Naive B cell (primary cell): ENCODE measurements at regions not wholly inside any gene's neighbourhood (a gene's known extent, or its start where the extent isn't known, plus 50 kb on each side); places are given as distances from the start of the nearest gene placed in this dataset.

Experiments used
- ATAC-seq, 2 donors: fragments of 150-1000 bp; cut with Tn5 transposase; 2 replicates each; pipeline ENCODE4 v1.10.0; 2021; ENCODE audit warnings: low read depth in 2 of 2, mild to moderate bottlenecking in 2 of 2, moderate library complexity in 2 of 2
- DNase-seq: peaks from one replicate; pipeline ENCODE4 v3.0.0; 2022
- H3K27ac Mint-ChIP-seq, 6 donors: one replicate each; pipeline ENCODE4 v1.8.0; 2020 to 2022; ENCODE audit warnings: mild to moderate bottlenecking in 6 of 6, mixed read lengths in 6 of 6, moderate library complexity in 5 of 6, inconsistent platforms in 2 of 6
- H3K27me3 Mint-ChIP-seq, 3 donors: one replicate each; pipeline ENCODE4 v1.8.0; 2021 to 2022; ENCODE audit warnings: mixed read lengths in 3 of 3, mild to moderate bottlenecking in 1 of 3
- H3K36me3 Mint-ChIP-seq, 2 donors: one replicate each; pipeline ENCODE4 v1.8.0; 2020 to 2022; ENCODE audit warnings: mixed read lengths in 2 of 2, inconsistent platforms in 1 of 2, mild to moderate bottlenecking in 1 of 2
- H3K4me1 Mint-ChIP-seq, 3 donors: one replicate each; pipeline ENCODE4 v1.8.0; 2020 to 2022; ENCODE audit warnings: mixed read lengths in 3 of 3, inconsistent platforms in 1 of 3, mild to moderate bottlenecking in 1 of 3, moderate library complexity in 1 of 3
- H3K4me3 Mint-ChIP-seq, 8 donors: one replicate each; pipeline ENCODE4 v1.8.0; 2020 to 2022; ENCODE audit warnings: mild to moderate bottlenecking in 8 of 8, mixed read lengths in 8 of 8, moderate library complexity in 8 of 8, inconsistent platforms in 2 of 8
- H3K9me3 Mint-ChIP-seq, 7 donors: one replicate each; pipeline ENCODE4 v1.8.0; 2020 to 2022; ENCODE audit warnings: mixed read lengths in 7 of 7, mild to moderate bottlenecking in 5 of 7, inconsistent platforms in 2 of 7, moderate library complexity in 1 of 7

GRCh38 chr4:67160394-67160793 is 384.9 kb downstream of the CENPC start:
- Mint-ChIP-seq H3K27me3 (peaks cover 0 to 4% (median 0%) of the 10 kb centered on the region in 3 donors), H3K9me3 (peaks cover 0 to 2% (median 0%) of the 10 kb centered on the region in 7 donors), H3K4me3 (no peak overlapping the region), H3K4me1 (no peaks in the 10 kb centered on the region), H3K27ac (no peak overlapping the region), H3K36me3 (no peaks in the 10 kb centered on the region)
- ATAC-seq, result no peak
- no peak for DNase-seq

GRCh38 chr4:67158666-67159065 is 386.6 kb downstream of the CENPC start:
- no peak for ATAC-seq
- Mint-ChIP-seq H3K4me1 (no peaks in the 10 kb centered on the region), H3K36me3 (no peaks in the 10 kb centered on the region), H3K27ac (no peak overlapping the region), H3K9me3 (peaks cover 0 to 3% (median 0%) of the 10 kb centered on the region in 7 donors), H3K4me3 (no peak overlapping the region), H3K27me3 (peaks cover 0 to 4% (median 0%) of the 10 kb centered on the region in 3 donors)
- no peak for DNase-seq

GRCh38 chr4:67152976-67153375 is 392.3 kb downstream of the CENPC start:
- Mint-ChIP-seq H3K36me3 (no peaks in the 10 kb centered on the region), H3K9me3 (peaks cover 0 to 3% (median 0%) of the 10 kb centered on the region in 7 donors), H3K27ac (no peak overlapping the region), H3K27me3 (no peaks in the 10 kb centered on the region), H3K4me1 (no peaks in the 10 kb centered on the region), H3K4me3 (no peak overlapping the region)
- ATAC-seq, result no peak
- no peak for DNase-seq

- no peaks in the 10 kb centered on the region for H3K27me3 Mint-ChIP-seq
- H3K9me3 Mint-ChIP-seq, result peaks cover 0 to 3% (median 0%) of the 10 kb centered on the region in 7 donors
- DNase-seq (no peak), ATAC-seq (no peak)
- H3K36me3 Mint-ChIP-seq, result no peaks in the 10 kb centered on the region
- H3K4me3 Mint-ChIP-seq, result no peak overlapping the region
- no peak overlapping the region for H3K27ac Mint-ChIP-seq
- no peaks in the 10 kb centered on the region for H3K4me1 Mint-ChIP-seq
Observed at GRCh38 chr4:67151376-67152343, 393.6 kb downstream of the CENPC start.

GRCh38 chr4:67141586-67141985 is 403.7 kb downstream of the CENPC start:
- no peaks in the 10 kb centered on the region for H3K27me3 Mint-ChIP-seq
- no peaks in the 10 kb centered on the region for H3K4me1 Mint-ChIP-seq
- H3K36me3 Mint-ChIP-seq, result no peaks in the 10 kb centered on the region
- no peak overlapping the region for H3K27ac Mint-ChIP-seq
- no peak overlapping the region for H3K4me3 Mint-ChIP-seq
- peaks cover 0 to 4% (median 0%) of the 10 kb centered on the region in 7 donors for H3K9me3 Mint-ChIP-seq
- DNase-seq (no peak), ATAC-seq (no peak)

GRCh38 chr4:67134616-67135015 is 410.7 kb downstream of the CENPC start:
- Mint-ChIP-seq H3K36me3 (no peaks in the 10 kb centered on the region), H3K27ac (no peak overlapping the region), H3K9me3 (peaks cover 0 to 12% (median 4%) of the 10 kb centered on the region in 7 donors), H3K4me3 (no peak overlapping the region), H3K4me1 (no peaks in the 10 kb centered on the region), H3K27me3 (no peaks in the 10 kb centered on the region)
- DNase-seq (no peak), ATAC-seq (no peak)

- ATAC-seq, result no peak
- H3K9me3 Mint-ChIP-seq, result peaks cover 0 to 12% (median 4%) of the 10 kb centered on the region in 7 donors
- no peaks in the 10 kb centered on the region for H3K36me3 Mint-ChIP-seq
- H3K4me1 Mint-ChIP-seq, result no peaks in the 10 kb centered on the region
- H3K27me3 Mint-ChIP-seq, result no peaks in the 10 kb centered on the region
- no peak overlapping the region for H3K4me3 Mint-ChIP-seq
- no peak for DNase-seq
- no peak overlapping the region for H3K27ac Mint-ChIP-seq
Observed at GRCh38 chr4:67133162-67133561, 412.1 kb downstream of the CENPC start.

GRCh38 chr4:67131224-67131623 is 414.1 kb downstream of the CENPC start:
- H3K9me3 Mint-ChIP-seq, result peaks cover 0 to 12% (median 4%) of the 10 kb centered on the region in 7 donors
- no peaks in the 10 kb centered on the region for H3K36me3 Mint-ChIP-seq
- H3K4me3 Mint-ChIP-seq, result no peak overlapping the region

GRCh38 chr4:67130411-67130810 is 414.9 kb downstream of the CENPC start:
- ATAC-seq, result no peak
- no peak overlapping the region for H3K4me3 Mint-ChIP-seq
- H3K36me3 Mint-ChIP-seq, result no peaks in the 10 kb centered on the region
- peaks cover 0 to 8% (median 4%) of the 10 kb centered on the region in 7 donors for H3K9me3 Mint-ChIP-seq
- no peak for DNase-seq
- no peaks in the 10 kb centered on the region for H3K27me3 Mint-ChIP-seq
- H3K27ac Mint-ChIP-seq, result no peak overlapping the region
- no peaks in the 10 kb centered on the region for H3K4me1 Mint-ChIP-seq

More at GRCh38 chr4:67131224-67131623, 414.1 kb downstream of the CENPC start:
- ATAC-seq (no peak), DNase-seq (no peak)
- no peaks in the 10 kb centered on the region for H3K27me3 Mint-ChIP-seq
- H3K4me1 Mint-ChIP-seq, result no peaks in the 10 kb centered on the region
- H3K27ac Mint-ChIP-seq, result no peak overlapping the region

- Mint-ChIP-seq H3K27ac (no peak overlapping the region), H3K36me3 (no peaks in the 10 kb centered on the region), H3K4me3 (no peak overlapping the region), H3K9me3 (peaks cover 0 to 3% (median 0%) of the 10 kb centered on the region in 7 donors), H3K27me3 (no peaks in the 10 kb centered on the region), H3K4me1 (no peaks in the 10 kb centered on the region)
- DNase-seq (no peak), ATAC-seq (no peak)
Observed at GRCh38 chr4:67126570-67126969, 418.7 kb downstream of the CENPC start.

GRCh38 chr4:67125636-67126514 is 419.4 kb downstream of the CENPC start:
- ATAC-seq (no peak), DNase-seq (no peak)
- Mint-ChIP-seq H3K27me3 (no peaks in the 10 kb centered on the region), H3K4me1 (no peaks in the 10 kb centered on the region), H3K4me3 (no peak overlapping the region), H3K36me3 (no peaks in the 10 kb centered on the region), H3K9me3 (peaks cover 0 to 3% (median 0%) of the 10 kb centered on the region in 7 donors), H3K27ac (no peak overlapping the region)

- DNase-seq (no peak), ATAC-seq (no peak)
- H3K9me3 Mint-ChIP-seq, result peaks cover 0 to 3% (median 0%) of the 10 kb centered on the region in 7 donors
- no peaks in the 10 kb centered on the region for H3K36me3 Mint-ChIP-seq
- no peaks in the 10 kb centered on the region for H3K4me1 Mint-ChIP-seq
- H3K27ac Mint-ChIP-seq, result no peak overlapping the region
- no peaks in the 10 kb centered on the region for H3K27me3 Mint-ChIP-seq
- no peak overlapping the region for H3K4me3 Mint-ChIP-seq
Observed at GRCh38 chr4:67124716-67125115, 420.6 kb downstream of the CENPC start.

- Mint-ChIP-seq H3K27ac (no peak overlapping the region), H3K27me3 (no peaks in the 10 kb centered on the region), H3K4me1 (no peaks in the 10 kb centered on the region), H3K9me3 (peaks cover 0 to 11% (median 3%) of the 10 kb centered on the region in 7 donors), H3K36me3 (no peaks in the 10 kb centered on the region), H3K4me3 (no peak overlapping the region)
- no peak for ATAC-seq
- no peak for DNase-seq
Observed at GRCh38 chr4:67122029-67122428, 423.3 kb downstream of the CENPC start.
